SU-DHL-6 (cell line): ENCODE measurements at regions not wholly inside any gene's neighbourhood (a gene's known extent, or its start where the extent isn't known, plus 50 kb on each side); places are given as distances from the start of the nearest gene placed in this dataset.

Experiments used
- H2AFZ ChIP-seq: fragments of 200-600 bp; sonication (generic); 2 replicates; pipeline ENCODE4 v1.6.1; 2014; ENCODE audit warnings: low read depth, mild to moderate bottlenecking, moderate library complexity, mixed read lengths, antibody characterized with exemption, low read length; ENCODE audit not compliant: severe bottlenecking
- H3F3A ChIP-seq: fragments of 200-600 bp; shearing (Covaris generic); 2 replicates; pipeline ENCODE4 v1.6.0; 2016; ENCODE audit warnings: antibody characterized with exemption, mild to moderate bottlenecking; ENCODE audit not compliant: insufficient read depth
- H3K27ac ChIP-seq: fragments of 200-600 bp; sonication (generic); 2 replicates; pipeline ENCODE4 v1.5.1; 2016; ENCODE audit warnings: low read depth, mild to moderate bottlenecking, low read length, moderate library complexity, mixed read lengths
- H3K27me3 ChIP-seq: fragments of 200-600 bp; sonication (generic), shearing (Covaris generic); 2 replicates; pipeline ENCODE4 v1.6.0; 2014; ENCODE audit warnings: mild to moderate bottlenecking, low read length
- H3K36me3 ChIP-seq: fragments of 200-600 bp; sonication (generic); 2 replicates; pipeline ENCODE4 v1.6.1; 2014; ENCODE audit warnings: mild to moderate bottlenecking, low read length, mixed read lengths
- H3K4me2 ChIP-seq: fragments of 300-600, 200-600 bp; shearing (Covaris generic), sonication (generic); 2 replicates; pipeline ENCODE4 v1.6.0; 2014; ENCODE audit warnings: low read length, low read depth, mild to moderate bottlenecking; ENCODE audit not compliant: poor library complexity, severe bottlenecking
- H3K4me3 ChIP-seq: fragments of 200-600 bp; sonication (generic); 2 replicates; pipeline ENCODE4 v1.5.1; 2014; ENCODE audit warnings: antibody characterized with exemption, low read length, mild to moderate bottlenecking, mixed read lengths; ENCODE audit not compliant: insufficient read depth, poor library complexity, severe bottlenecking
- H3K79me2 ChIP-seq: fragments of 200-600 bp; sonication (generic); 2 replicates; pipeline ENCODE4 v1.6.1; 2014; ENCODE audit warnings: mild to moderate bottlenecking, low read length, moderate library complexity; ENCODE audit not compliant: insufficient read depth
- H3K9ac ChIP-seq: fragments of 200-600 bp; sonication (generic); 2 replicates; pipeline ENCODE4 v1.7.0; 2014; ENCODE audit warnings: mild to moderate bottlenecking, low read length
- H3K9me2 ChIP-seq: fragments of 200-600 bp; sonication (generic); replicated peaks from 2 replicates; pipeline ENCODE4 v1.6.1; 2014; ENCODE audit warnings: low read length; ENCODE audit not compliant: insufficient read depth
- H3K9me3 ChIP-seq: fragments of 200-600 bp; sonication (generic); 2 replicates; pipeline ENCODE4 v1.6.1; 2014; ENCODE audit warnings: low read length, mixed read lengths; ENCODE audit not compliant: insufficient read depth
- H4K20me1 ChIP-seq: fragments of 200-600 bp; sonication (generic); 2 replicates; pipeline ENCODE4 v1.6.1; 2014; ENCODE audit warnings: low read depth, mild to moderate bottlenecking, antibody characterized with exemption, low read length, moderate library complexity, mixed read lengths
- CTCF ChIP-seq: fragments of 200-600 bp; sonication (generic); IDR thresholded peaks from one replicate; pipeline ENCODE4 v1.5.1; 2017; ENCODE audit warnings: antibody characterized with exemption, mild to moderate bottlenecking, low read length, moderate library complexity; ENCODE audit not compliant: insufficient read depth, poor library complexity, severe bottlenecking
- EZH2phosphoT487 ChIP-seq: fragments of 200-600 bp; sonication (generic), shearing (Covaris generic); conservative IDR thresholded peaks from 2 replicates; pipeline ENCODE4 v1.6.1; 2018; ENCODE audit warnings: mild to moderate bottlenecking, antibody characterized with exemption, low read length, moderate library complexity, mixed read lengths

- H3K9ac ChIP-seq: no peak overlapping the region
- no peaks in the 10 kb centered on the region for H3K79me2 ChIP-seq
- H3F3A ChIP-seq: no peaks in the 10 kb centered on the region
- no peak overlapping the region for H3K4me2 ChIP-seq
- no peaks in the 10 kb centered on the region for H3K9me2 ChIP-seq
- no peak overlapping the region for H3K27ac ChIP-seq
- TF ChIP-seq CTCF (no peak), EZH2phosphoT487 (no peak)
- H3K9me3 ChIP-seq: no peaks in the 10 kb centered on the region
- H3K36me3 ChIP-seq: no peaks in the 10 kb centered on the region
- no peak overlapping the region for H3K4me3 ChIP-seq
- H2AFZ ChIP-seq: no peak overlapping the region
- no peaks in the 10 kb centered on the region for H3K27me3 ChIP-seq
- H4K20me1 ChIP-seq: no peaks in the 10 kb centered on the region
Measured at GRCh38 chr2:18959200-18959599, 369.8 kb upstream of the NT5C1B start.

- no peaks in the 10 kb centered on the region for H4K20me1 ChIP-seq
Measured at GRCh38 chr2:18957909-18958308, 368.5 kb upstream of the NT5C1B start.

DNA sequence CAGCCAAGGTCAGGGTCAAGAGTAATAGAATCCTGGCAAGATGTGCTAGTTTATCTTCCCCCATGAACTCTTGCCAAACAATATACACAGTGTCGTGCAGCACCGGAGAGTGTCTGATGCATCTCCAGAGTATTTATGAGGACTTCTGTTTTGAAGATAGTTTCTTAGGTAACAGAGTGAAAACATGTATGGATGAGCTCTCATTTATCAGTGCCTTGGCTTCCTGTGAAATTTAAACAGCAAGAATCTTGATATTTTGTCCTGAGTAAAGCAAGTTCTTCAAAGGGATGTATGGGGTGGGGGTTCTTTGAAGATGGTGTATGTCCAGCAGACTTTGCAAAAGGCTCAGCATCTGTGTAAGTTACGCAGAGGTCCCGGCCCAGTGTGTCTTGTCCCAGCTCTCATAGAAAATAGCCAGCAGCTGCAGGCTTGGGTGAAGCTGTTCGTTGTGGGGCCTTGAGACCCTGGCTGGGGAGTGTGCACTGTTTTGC is 361.0 kb upstream of the NT5C1B start:
- Histone ChIP-seq H2AFZ (no peak overlapping the region), H4K20me1 (no peaks in the 10 kb centered on the region), H3K9me3 (no peaks in the 10 kb centered on the region), H3K27me3 (no peaks in the 10 kb centered on the region), H3K27ac (no peak overlapping the region), H3F3A (no peaks in the 10 kb centered on the region), H3K9me2 (no peaks in the 10 kb centered on the region), H3K9ac (no peak overlapping the region), H3K36me3 (no peaks in the 10 kb centered on the region), H3K4me3 (no peak overlapping the region), H3K79me2 (no peaks in the 10 kb centered on the region), H3K4me2 (no peak overlapping the region)
- TF ChIP-seq CTCF (no peak), EZH2phosphoT487 (no peak)

More at GRCh38 chr2:18957909-18958308, 368.5 kb upstream of the NT5C1B start:
- H3K36me3 ChIP-seq: no peaks in the 10 kb centered on the region
- no peak overlapping the region for H2AFZ ChIP-seq
- H3K4me3 ChIP-seq: no peak overlapping the region
- H3K79me2 ChIP-seq: no peaks in the 10 kb centered on the region
- no peak overlapping the region for H3K27ac ChIP-seq
- no peaks in the 10 kb centered on the region for H3K27me3 ChIP-seq
- no peaks in the 10 kb centered on the region for H3F3A ChIP-seq
- no peaks in the 10 kb centered on the region for H3K9me3 ChIP-seq
- H3K9ac ChIP-seq: no peak overlapping the region
- no peaks in the 10 kb centered on the region for H3K9me2 ChIP-seq
- H3K4me2 ChIP-seq: no peak overlapping the region
- no peak for TF ChIP-seq EZH2phosphoT487
- no peak for TF ChIP-seq CTCF
